ENCODE measurements at regions not wholly inside any gene's neighbourhood (a gene's known extent, or its start where the extent isn't known, plus 50 kb on each side); places are given as distances from the start of the nearest gene placed in this dataset.

- ATAC-seq (peak; percentile 34; the same call in 2 of the 3 replicates), FAIRE-seq (no peak), DNase-seq (ENCODE audit: low read depth, low spot score) (no peak)
- in situ Hi-C loops (cut with MboI) (no loop called here), intact Hi-C loops (cut with micrococcal nuclease; ENCODE audit: unreplicated experiment) (no loop called here)
- Histone ChIP-seq H3K4me3 (no peak overlapping the region), H2AFZ (ENCODE audit: control insufficient read depth, low read depth, low read length) (no peak overlapping the region), H3K27me3 (replicated peaks in 1 of 2; ENCODE audit: control insufficient read depth in 2 of 2, insufficient read depth in 2 of 2, low read length in 1 of 2) (no peaks in the 10 kb centered on the region), H3K9me3 (replicated peaks; ENCODE audit: control insufficient read depth, insufficient read depth, low read length) (no peaks in the 10 kb centered on the region; the same call in 2 of the 3 replicates), H3K4me2 (ENCODE audit: control insufficient read depth, insufficient read depth) (no peak overlapping the region), H3K36me3 (ENCODE audit: control insufficient read depth in 2 of 2, insufficient read depth in 2 of 2, low read length in 1 of 2) (no peaks in the 10 kb centered on the region), H4K20me1 (ENCODE audit: control insufficient read depth, insufficient read depth) (no peaks in the 10 kb centered on the region), H3K27ac (ENCODE audit: control insufficient read depth, insufficient read depth) (no peak overlapping the region), H3K4me1 (ENCODE audit: control insufficient read depth, insufficient read depth, low read length) (no peaks in the 10 kb centered on the region), H3K79me2 (ENCODE audit: control insufficient read depth, insufficient read depth, low read length) (no peaks in the 10 kb centered on the region), H3K9ac (ENCODE audit: control insufficient read depth, insufficient read depth, low read length) (no peak overlapping the region)
- ChIA-PET CTCF (no interaction called here), POLR2A (no interaction called here), SMC1A (ENCODE audit: uncharacterized antibody, unreplicated experiment) (no interaction called here), RAD21 (ENCODE audit: unreplicated experiment) (no interaction called here)
- no TSS peak for BruUV-seq (replicated peaks)
- no peak for TF ChIP-seq USF2 (IDR thresholded peaks at IDR 0.05; ENCODE audit: borderline replicate concordance, low read depth, low read length)
- 0% methylated on average over 2 of the region's 2 CpGs for WGBS (ENCODE audit: insufficient coverage, insufficient replicate concordance, low lambda C conversion rate, missing lambda C conversion rate)
These were observed 136.2 kb downstream of the WDR11 start for GRCh38 chr10:120987359-120987758.

- no peak overlapping the region for H3K9ac ChIP-seq (ENCODE audit: control insufficient read depth, insufficient read depth, low read length)
- CTCF ChIA-PET: no interaction called here
- no peaks in the 10 kb centered on the region for H3K27me3 ChIP-seq (replicated peaks in 1 of 2; ENCODE audit: control insufficient read depth in 2 of 2, insufficient read depth in 2 of 2, low read length in 1 of 2)
- intact Hi-C loops (cut with micrococcal nuclease; ENCODE audit: unreplicated experiment) (no loop called here), in situ Hi-C loops (cut with MboI) (no loop called here)
- no peak overlapping the region for H2AFZ ChIP-seq (ENCODE audit: control insufficient read depth, low read depth, low read length)
- no peak overlapping the region for H3K4me3 ChIP-seq
- H3K79me2 ChIP-seq (ENCODE audit: control insufficient read depth, insufficient read depth, low read length): no peaks in the 10 kb centered on the region
- no peak overlapping the region for H3K4me2 ChIP-seq (ENCODE audit: control insufficient read depth, insufficient read depth)
- no peaks in the 10 kb centered on the region for H3K4me1 ChIP-seq (ENCODE audit: control insufficient read depth, insufficient read depth, low read length)
- H3K27ac ChIP-seq (ENCODE audit: control insufficient read depth, insufficient read depth): no peak overlapping the region
- RAD21 ChIA-PET (ENCODE audit: unreplicated experiment): no interaction called here
- no peaks in the 10 kb centered on the region; the same call in 2 of the 3 replicates for H3K9me3 ChIP-seq (replicated peaks; ENCODE audit: control insufficient read depth, insufficient read depth, low read length)
- no peaks in the 10 kb centered on the region for H4K20me1 ChIP-seq (ENCODE audit: control insufficient read depth, insufficient read depth)
- POLR2A ChIA-PET: no interaction called here
- ATAC-seq (no peak), DNase-seq (ENCODE audit: low read depth, low spot score) (no peak), FAIRE-seq (no peak)
- WGBS (ENCODE audit: insufficient coverage, insufficient replicate concordance, low lambda C conversion rate, missing lambda C conversion rate): 18% methylated on average over 3 of the region's 3 CpGs
- SMC1A ChIA-PET (ENCODE audit: uncharacterized antibody, unreplicated experiment): no interaction called here
- no peaks in the 10 kb centered on the region for H3K36me3 ChIP-seq (ENCODE audit: control insufficient read depth in 2 of 2, insufficient read depth in 2 of 2, low read length in 1 of 2)
- BruUV-seq (replicated peaks): no TSS peak
- TF ChIP-seq NFIC (IDR thresholded peaks at IDR 0.05; ENCODE audit: low read depth, low read length) (no peak), CHD2 (IDR thresholded peaks at IDR 0.05; ENCODE audit: borderline replicate concordance, low read depth, low read length) (no peak), TCF3 (IDR thresholded peaks at IDR 0.05; ENCODE audit: borderline replicate concordance, insufficient read depth, low read depth, low read length) (no peak), CEBPZ (IDR thresholded peaks at IDR 0.05; ENCODE audit: low read depth, low read length) (no peak), CTCF (IDR thresholded peaks at IDR 0.05 in 2 of 3, conservative IDR thresholded peaks at IDR 0.05 in 1 of 3; ENCODE audit: control insufficient read depth in 2 of 3, extremely low read depth in 1 of 3, insufficient read depth in 1 of 3, low read depth in 3 of 3, low read length in 3 of 3) (no peak), CEBPB (IDR thresholded peaks at IDR 0.05; ENCODE audit: borderline replicate concordance in 1 of 2, low read depth in 2 of 2, low read length in 2 of 2) (no peak), EGR1 (IDR thresholded peaks at IDR 0.05; ENCODE audit: borderline replicate concordance in 1 of 2, low read depth in 2 of 2, low read length in 2 of 2) (no peak), MTA2 (IDR thresholded peaks at IDR 0.05; ENCODE audit: low read depth) (no peak), ZNF24 (IDR thresholded peaks at IDR 0.05) (no peak), MAX (IDR thresholded peaks at IDR 0.05; ENCODE audit: low read depth, low read length) (no peak)
These were observed 137.6 kb downstream of the WDR11 start for GRCh38 chr10:120988751-120989150.

Data from GM12878 (cell line).